Activated CD4-positive, alpha-beta T cell treated with anti-CD3 and anti-CD28 coated beads, Interleukin-2, amount 10 ng/mL, durations not matched to agents 24 days and 14 days (primary cell): ENCODE measurements at regions not wholly inside any gene's neighbourhood (a gene's known extent, or its start where the extent isn't known, plus 50 kb on each side); places are given as distances from the start of the nearest gene placed in this dataset.

Experiments
- DNase-seq: peaks from one replicate; pipeline ENCODE4 v3.0.0; 2022
- H3K27ac Mint-ChIP-seq: one replicate; pipeline ENCODE4 v1.8.0; 2022; ENCODE audit warnings: mild to moderate bottlenecking, mixed read lengths
- H3K27me3 Mint-ChIP-seq: one replicate; pipeline ENCODE4 v1.8.0; 2022; ENCODE audit warnings: mixed read lengths
- H3K36me3 Mint-ChIP-seq: one replicate; pipeline ENCODE4 v1.8.0; 2022; ENCODE audit warnings: low read depth, mild to moderate bottlenecking, mixed read lengths
- H3K4me1 Mint-ChIP-seq: one replicate; pipeline ENCODE4 v1.8.0; 2021; ENCODE audit warnings: mixed read lengths
- H3K4me3 Mint-ChIP-seq: one replicate; pipeline ENCODE4 v1.8.0; 2022; ENCODE audit warnings: mild to moderate bottlenecking, moderate library complexity, mixed read lengths
- H3K9me3 Mint-ChIP-seq: one replicate; pipeline ENCODE4 v1.8.0; 2021; ENCODE audit warnings: mixed read lengths
- intact Hi-C: fragments of 100-400 bp; cut with micrococcal nuclease; formaldehyde crosslinking; loops from one replicate; pipeline ENCODE4 v1.15.1; 2023

DNA sequence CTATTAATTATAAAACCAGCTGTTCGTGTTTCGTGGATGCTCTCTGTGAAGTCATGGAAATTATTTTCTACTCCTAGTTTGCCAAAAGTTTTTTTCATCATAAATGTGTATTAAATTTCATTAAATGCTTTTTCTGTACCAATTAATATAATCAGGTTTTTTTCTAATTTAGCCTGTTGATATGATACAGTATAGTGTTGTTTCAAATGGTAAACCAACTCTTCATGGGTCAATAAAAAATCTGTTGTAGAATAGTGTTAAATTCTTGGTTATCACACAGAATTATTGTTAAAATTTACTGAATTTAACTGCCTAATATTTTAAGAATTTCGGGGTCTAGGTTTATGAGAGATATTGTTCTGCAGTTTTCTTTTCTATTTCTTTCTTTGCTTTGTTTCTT, 505.9 kb upstream of the MANEA start:
- no peak overlapping the region for H3K27ac Mint-ChIP-seq
- no peak overlapping the region for H3K4me3 Mint-ChIP-seq
- no peaks in the 10 kb centered on the region for H3K4me1 Mint-ChIP-seq
- DNase-seq, result no peak
- no peaks in the 10 kb centered on the region for H3K27me3 Mint-ChIP-seq
- H3K36me3 Mint-ChIP-seq, result no peaks in the 10 kb centered on the region
- intact Hi-C loops, result no loop called here
- no peaks in the 10 kb centered on the region for H3K9me3 Mint-ChIP-seq

GRCh38 chr6:95078457-95078856, 498.9 kb upstream of the MANEA start:
- no peak overlapping the region for H3K4me3 Mint-ChIP-seq
- intact Hi-C loops, result no loop called here
- H3K4me1 Mint-ChIP-seq, result no peaks in the 10 kb centered on the region
- no peak overlapping the region for H3K27ac Mint-ChIP-seq
- no peaks in the 10 kb centered on the region for H3K9me3 Mint-ChIP-seq
- no peaks in the 10 kb centered on the region for H3K36me3 Mint-ChIP-seq
- no peak for DNase-seq
- H3K27me3 Mint-ChIP-seq, result no peaks in the 10 kb centered on the region

- no peak for DNase-seq
- H3K36me3 Mint-ChIP-seq, result no peaks in the 10 kb centered on the region
Measured at GRCh38 chr6:95081231-95081630, 496.1 kb upstream of the MANEA start.

GRCh38 chr6:95081949-95082348, 495.4 kb upstream of the MANEA start:
- intact Hi-C loops, result no loop called here
- DNase-seq, result no peak
- Mint-ChIP-seq H3K4me1 (no peaks in the 10 kb centered on the region), H3K27me3 (no peaks in the 10 kb centered on the region), H3K27ac (no peak overlapping the region), H3K4me3 (no peak overlapping the region), H3K36me3 (no peaks in the 10 kb centered on the region), H3K9me3 (no peaks in the 10 kb centered on the region)

More at GRCh38 chr6:95081231-95081630, 496.1 kb upstream of the MANEA start:
- H3K27ac Mint-ChIP-seq, result no peak overlapping the region
- no peaks in the 10 kb centered on the region for H3K27me3 Mint-ChIP-seq
- no peaks in the 10 kb centered on the region for H3K4me1 Mint-ChIP-seq
- intact Hi-C loops, result no loop called here
- no peaks in the 10 kb centered on the region for H3K9me3 Mint-ChIP-seq
- H3K4me3 Mint-ChIP-seq, result no peak overlapping the region

GRCh38 chr6:95083506-95083905, 493.8 kb upstream of the MANEA start:
- H3K9me3 Mint-ChIP-seq, result no peaks in the 10 kb centered on the region
- no peaks in the 10 kb centered on the region for H3K36me3 Mint-ChIP-seq
- H3K4me3 Mint-ChIP-seq, result no peak overlapping the region
- H3K27ac Mint-ChIP-seq, result no peak overlapping the region
- intact Hi-C loops, result no loop called here
- H3K4me1 Mint-ChIP-seq, result no peaks in the 10 kb centered on the region
- no peaks in the 10 kb centered on the region for H3K27me3 Mint-ChIP-seq
- DNase-seq, result no peak

DNA sequence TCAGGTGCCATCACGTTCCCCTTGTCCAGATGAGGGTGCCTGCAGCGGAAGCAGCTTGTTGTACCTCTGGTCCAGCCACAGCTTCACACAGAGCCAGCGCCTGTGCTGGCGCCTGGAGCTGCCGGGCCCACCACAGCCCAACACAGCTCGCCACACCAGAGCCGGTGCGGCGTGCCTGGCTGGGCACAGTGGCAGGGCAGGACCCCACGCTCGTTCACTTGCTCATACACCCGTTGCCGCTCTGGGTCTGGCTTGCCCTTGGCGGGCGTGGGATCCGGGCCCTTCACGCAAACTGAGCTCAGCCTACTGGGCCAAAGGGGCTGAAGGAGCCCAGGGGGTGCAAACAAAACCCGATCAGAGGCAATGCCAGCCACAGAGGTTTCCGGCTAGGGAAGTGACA, 492.5 kb upstream of the MANEA start:
- no peaks in the 10 kb centered on the region for H3K4me1 Mint-ChIP-seq
- DNase-seq, result no peak
- no peaks in the 10 kb centered on the region for H3K27me3 Mint-ChIP-seq
- intact Hi-C loops, result no loop called here
- H3K9me3 Mint-ChIP-seq, result no peaks in the 10 kb centered on the region
- no peak overlapping the region for H3K27ac Mint-ChIP-seq
- no peak overlapping the region for H3K4me3 Mint-ChIP-seq
- H3K36me3 Mint-ChIP-seq, result no peaks in the 10 kb centered on the region

- no peak for DNase-seq
- no peaks in the 10 kb centered on the region for H3K27me3 Mint-ChIP-seq
- H3K4me1 Mint-ChIP-seq, result no peaks in the 10 kb centered on the region
- no peak overlapping the region for H3K27ac Mint-ChIP-seq
- no peaks in the 10 kb centered on the region for H3K36me3 Mint-ChIP-seq
- no peaks in the 10 kb centered on the region for H3K9me3 Mint-ChIP-seq
- H3K4me3 Mint-ChIP-seq, result no peak overlapping the region
- intact Hi-C loops, result no loop called here
Measured at GRCh38 chr6:95087394-95088097, 489.8 kb upstream of the MANEA start.

GRCh38 chr6:95091823-95092436, 485.4 kb upstream of the MANEA start:
- Mint-ChIP-seq H3K36me3 (no peaks in the 10 kb centered on the region), H3K9me3 (no peaks in the 10 kb centered on the region), H3K4me3 (no peak overlapping the region), H3K27ac (no peak overlapping the region), H3K27me3 (no peaks in the 10 kb centered on the region), H3K4me1 (no peaks in the 10 kb centered on the region)
- intact Hi-C loops, result no loop called here
- no peak for DNase-seq

- Mint-ChIP-seq H3K27me3 (no peaks in the 10 kb centered on the region), H3K4me1 (no peaks in the 10 kb centered on the region), H3K9me3 (no peaks in the 10 kb centered on the region), H3K27ac (no peak overlapping the region), H3K4me3 (no peak overlapping the region), H3K36me3 (no peaks in the 10 kb centered on the region)
- DNase-seq, result no peak
- intact Hi-C loops, result no loop called here
Measured at GRCh38 chr6:95093154-95093553, 484.2 kb upstream of the MANEA start.

DNA sequence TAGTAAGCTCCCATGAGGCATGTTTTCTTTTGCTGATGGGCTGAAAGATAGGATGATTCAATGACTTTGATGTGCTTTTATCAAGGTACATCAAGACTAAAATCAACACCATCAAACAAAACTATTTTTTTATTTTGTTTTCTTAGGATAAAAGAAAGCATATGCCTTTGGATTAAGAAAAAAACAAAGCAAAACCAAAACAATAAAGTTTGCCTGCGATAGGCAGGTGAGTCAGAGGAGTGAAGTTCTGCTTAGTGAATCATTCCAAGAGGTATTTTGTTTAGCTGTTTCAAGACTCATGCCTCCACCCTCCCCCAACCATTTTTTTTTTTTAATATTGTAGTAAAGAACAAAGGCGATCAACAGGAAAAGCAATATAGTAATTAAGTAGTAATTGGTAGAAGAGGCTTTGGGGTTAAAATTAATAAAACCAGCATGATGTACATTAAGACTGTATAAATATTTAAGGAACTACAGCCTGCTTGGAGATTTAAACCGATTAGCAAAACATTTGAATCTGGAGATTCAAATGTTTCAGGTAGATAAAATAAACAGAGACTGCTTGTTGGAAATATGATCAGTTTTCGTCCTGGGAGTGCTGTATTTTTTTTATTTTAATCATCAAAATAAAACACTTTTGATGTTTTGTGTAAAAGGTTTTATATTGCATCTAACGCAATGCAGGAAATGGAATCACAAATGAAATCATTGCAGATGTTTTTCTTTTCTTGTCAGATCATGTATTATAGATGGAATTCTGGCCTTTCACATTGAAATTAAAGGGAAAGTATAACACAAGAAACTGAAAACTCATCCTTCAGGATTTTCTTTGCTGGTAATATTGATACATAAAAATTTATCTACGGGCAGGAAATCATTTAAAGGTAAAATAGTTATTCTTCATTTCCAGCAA, 482.3 kb upstream of the MANEA start:
- no peak overlapping the region for H3K4me3 Mint-ChIP-seq
- intact Hi-C loops, result no loop called here

GRCh38 chr6:95095855-95096254, 481.5 kb upstream of the MANEA start:
- intact Hi-C loops, result no loop called here

More for the DNA sequence above, 482.3 kb upstream of the MANEA start:
- Mint-ChIP-seq H3K4me1 (no peaks in the 10 kb centered on the region), H3K27ac (no peak overlapping the region), H3K9me3 (no peaks in the 10 kb centered on the region), H3K27me3 (no peaks in the 10 kb centered on the region), H3K36me3 (no peaks in the 10 kb centered on the region)
- DNase-seq, result no peak

DNA sequence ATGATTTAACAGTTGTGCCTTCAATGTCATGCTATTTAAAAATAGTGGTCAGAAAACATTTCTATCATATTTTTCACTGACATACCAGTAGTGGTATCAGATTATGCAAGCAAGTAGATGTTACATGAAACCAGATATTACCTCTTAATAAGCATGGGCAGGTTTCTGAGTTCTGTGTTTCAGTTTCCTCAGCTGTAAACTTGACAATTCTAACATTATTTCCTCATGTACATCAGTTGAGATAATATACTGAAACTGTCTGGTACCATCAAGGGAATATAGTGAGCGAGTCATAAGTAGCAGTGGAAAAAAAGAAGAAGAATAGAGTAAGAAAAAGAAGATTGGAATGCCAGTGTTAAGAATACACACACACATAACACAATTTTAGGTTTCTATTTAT, 477.9 kb upstream of the MANEA start:
- Mint-ChIP-seq H3K27me3 (no peaks in the 10 kb centered on the region), H3K9me3 (no peaks in the 10 kb centered on the region), H3K4me3 (no peak overlapping the region), H3K36me3 (no peaks in the 10 kb centered on the region), H3K4me1 (no peaks in the 10 kb centered on the region), H3K27ac (no peak overlapping the region)
- no peak for DNase-seq
- intact Hi-C loops, result no loop called here

More at GRCh38 chr6:95095855-95096254, 481.5 kb upstream of the MANEA start:
- no peaks in the 10 kb centered on the region for H3K4me1 Mint-ChIP-seq
- no peaks in the 10 kb centered on the region for H3K9me3 Mint-ChIP-seq
- H3K27me3 Mint-ChIP-seq, result no peaks in the 10 kb centered on the region
- H3K4me3 Mint-ChIP-seq, result no peak overlapping the region
- no peak overlapping the region for H3K27ac Mint-ChIP-seq
- H3K36me3 Mint-ChIP-seq, result no peaks in the 10 kb centered on the region
- DNase-seq, result no peak

- Mint-ChIP-seq H3K4me1 (no peaks in the 10 kb centered on the region), H3K36me3 (no peaks in the 10 kb centered on the region), H3K27ac (no peak overlapping the region), H3K9me3 (no peaks in the 10 kb centered on the region), H3K4me3 (no peak overlapping the region), H3K27me3 (no peaks in the 10 kb centered on the region)
- DNase-seq, result no peak
- intact Hi-C loops, result no loop called here
Measured at GRCh38 chr6:95109212-95109611, 468.1 kb upstream of the MANEA start.

DNA sequence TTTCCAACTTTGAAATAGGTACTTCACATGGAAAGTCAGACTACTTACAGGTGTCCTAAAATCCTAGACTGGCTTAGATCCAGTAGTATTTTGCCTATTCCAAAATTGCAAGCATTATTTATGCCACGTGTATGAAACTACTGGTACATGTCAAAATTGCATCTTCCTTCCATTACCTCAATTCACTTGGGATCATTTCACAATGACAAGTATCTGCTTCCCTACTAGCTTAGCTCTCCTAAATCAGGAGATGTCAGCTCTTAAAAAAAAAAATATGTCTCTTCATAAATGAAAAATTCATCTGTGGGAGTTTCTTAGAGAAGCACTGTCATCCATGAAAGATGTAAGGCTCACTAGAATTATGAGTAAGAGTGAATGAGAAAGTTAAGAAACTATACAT, 466.6 kb upstream of the MANEA start:
- no peak overlapping the region for H3K4me3 Mint-ChIP-seq
- H3K4me1 Mint-ChIP-seq, result no peaks in the 10 kb centered on the region
- intact Hi-C loops, result no loop called here
- no peak overlapping the region for H3K27ac Mint-ChIP-seq
- H3K27me3 Mint-ChIP-seq, result no peaks in the 10 kb centered on the region
- H3K9me3 Mint-ChIP-seq, result no peaks in the 10 kb centered on the region
- no peaks in the 10 kb centered on the region for H3K36me3 Mint-ChIP-seq
- DNase-seq, result no peak
